HL-60 (cell line): ENCODE measurements at regions not wholly inside any gene's neighbourhood (a gene's known extent, or its start where the extent isn't known, plus 50 kb on each side); places are given as distances from the start of the nearest gene placed in this dataset.

Experiments
- DNase-seq, 2 experiments: peaks; one replicate each; pipeline ENCODE4 v3.0.0-alpha.2; 2010 to 2020; ENCODE audit warnings: low read depth in 1 of 2, low spot score in 1 of 2
- H3K27ac ChIP-seq: fragments of 250-450 bp; sonication (Bioruptor Pico); replicated peaks from 2 replicates; pipeline ENCODE4 v1.5.1; 2020; ENCODE audit warnings: mild to moderate bottlenecking, moderate library complexity
- H3K27me3 ChIP-seq: fragments of 250-450 bp; sonication (Bioruptor Pico); 2 replicates; pipeline ENCODE4 v1.5.1; 2021; ENCODE audit warnings: mild to moderate bottlenecking, moderate library complexity; ENCODE audit not compliant: insufficient read depth, poor library complexity, severe bottlenecking
- H3K4me3 ChIP-seq: replicated peaks from 2 replicates; pipeline ENCODE4 v1.5.1; 2011; ENCODE audit warnings: mild to moderate bottlenecking, control low read depth, low read length; ENCODE audit not compliant: insufficient read depth
- GABPA ChIP-seq: IDR thresholded peaks from 2 replicates; pipeline ENCODE4 v1.6.1; 2012; ENCODE audit warnings: low read depth
- POLR2AphosphoS5 ChIP-seq: IDR thresholded peaks from 2 replicates; pipeline ENCODE4 v1.6.1; 2012; ENCODE audit warnings: low read depth
- SPI1 ChIP-seq: IDR thresholded peaks from 2 replicates; pipeline ENCODE4 v1.6.1; 2012; ENCODE audit warnings: low read depth, mild to moderate bottlenecking, borderline replicate concordance
- TF ChIP-seq, protein P1 (sequence below): IDR thresholded peaks from one replicate; pipeline ENCODE4 v1.5.1; 2011; ENCODE audit warnings: low read length, control low read depth, inconsistent platforms; ENCODE audit not compliant: insufficient read depth
- TF ChIP-seq, protein P2 (sequence below): IDR thresholded peaks from 2 replicates; pipeline ENCODE4 v1.6.1; 2012; ENCODE audit warnings: low read depth; ENCODE audit not compliant: insufficient replicate concordance

DNA sequence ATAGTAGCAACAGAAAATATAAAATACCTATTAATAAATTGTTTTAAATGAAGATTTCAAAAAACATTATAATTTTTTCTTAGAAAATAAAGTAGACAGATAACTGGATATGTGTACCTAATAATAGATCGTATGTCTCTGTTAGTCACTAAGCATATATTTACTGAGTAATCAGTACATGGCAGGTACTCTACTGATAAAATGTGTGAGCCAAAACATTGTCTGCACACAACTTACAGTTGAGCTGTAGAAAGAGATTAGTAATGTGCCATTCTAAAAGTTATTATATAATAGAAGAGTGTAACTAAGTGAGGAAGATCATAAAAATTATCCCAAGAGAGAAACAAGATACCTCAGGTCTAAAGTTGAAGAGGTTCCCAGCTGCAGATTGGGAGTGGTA is 929.9 kb upstream of the EPHA7 start:
- no peaks in the 10 kb centered on the region for H3K27me3 ChIP-seq
- no peak for DNase-seq
- H3K4me3 ChIP-seq = no peak overlapping the region
- no peak overlapping the region for H3K27ac ChIP-seq
- TF ChIP-seq GABPA = no peak
- no peak for TF ChIP-seq POLR2AphosphoS5
- TF ChIP-seq, protein P1, sequence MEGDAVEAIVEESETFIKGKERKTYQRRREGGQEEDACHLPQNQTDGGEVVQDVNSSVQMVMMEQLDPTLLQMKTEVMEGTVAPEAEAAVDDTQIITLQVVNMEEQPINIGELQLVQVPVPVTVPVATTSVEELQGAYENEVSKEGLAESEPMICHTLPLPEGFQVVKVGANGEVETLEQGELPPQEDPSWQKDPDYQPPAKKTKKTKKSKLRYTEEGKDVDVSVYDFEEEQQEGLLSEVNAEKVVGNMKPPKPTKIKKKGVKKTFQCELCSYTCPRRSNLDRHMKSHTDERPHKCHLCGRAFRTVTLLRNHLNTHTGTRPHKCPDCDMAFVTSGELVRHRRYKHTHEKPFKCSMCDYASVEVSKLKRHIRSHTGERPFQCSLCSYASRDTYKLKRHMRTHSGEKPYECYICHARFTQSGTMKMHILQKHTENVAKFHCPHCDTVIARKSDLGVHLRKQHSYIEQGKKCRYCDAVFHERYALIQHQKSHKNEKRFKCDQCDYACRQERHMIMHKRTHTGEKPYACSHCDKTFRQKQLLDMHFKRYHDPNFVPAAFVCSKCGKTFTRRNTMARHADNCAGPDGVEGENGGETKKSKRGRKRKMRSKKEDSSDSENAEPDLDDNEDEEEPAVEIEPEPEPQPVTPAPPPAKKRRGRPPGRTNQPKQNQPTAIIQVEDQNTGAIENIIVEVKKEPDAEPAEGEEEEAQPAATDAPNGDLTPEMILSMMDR = no peak
- TF ChIP-seq, protein P2, sequence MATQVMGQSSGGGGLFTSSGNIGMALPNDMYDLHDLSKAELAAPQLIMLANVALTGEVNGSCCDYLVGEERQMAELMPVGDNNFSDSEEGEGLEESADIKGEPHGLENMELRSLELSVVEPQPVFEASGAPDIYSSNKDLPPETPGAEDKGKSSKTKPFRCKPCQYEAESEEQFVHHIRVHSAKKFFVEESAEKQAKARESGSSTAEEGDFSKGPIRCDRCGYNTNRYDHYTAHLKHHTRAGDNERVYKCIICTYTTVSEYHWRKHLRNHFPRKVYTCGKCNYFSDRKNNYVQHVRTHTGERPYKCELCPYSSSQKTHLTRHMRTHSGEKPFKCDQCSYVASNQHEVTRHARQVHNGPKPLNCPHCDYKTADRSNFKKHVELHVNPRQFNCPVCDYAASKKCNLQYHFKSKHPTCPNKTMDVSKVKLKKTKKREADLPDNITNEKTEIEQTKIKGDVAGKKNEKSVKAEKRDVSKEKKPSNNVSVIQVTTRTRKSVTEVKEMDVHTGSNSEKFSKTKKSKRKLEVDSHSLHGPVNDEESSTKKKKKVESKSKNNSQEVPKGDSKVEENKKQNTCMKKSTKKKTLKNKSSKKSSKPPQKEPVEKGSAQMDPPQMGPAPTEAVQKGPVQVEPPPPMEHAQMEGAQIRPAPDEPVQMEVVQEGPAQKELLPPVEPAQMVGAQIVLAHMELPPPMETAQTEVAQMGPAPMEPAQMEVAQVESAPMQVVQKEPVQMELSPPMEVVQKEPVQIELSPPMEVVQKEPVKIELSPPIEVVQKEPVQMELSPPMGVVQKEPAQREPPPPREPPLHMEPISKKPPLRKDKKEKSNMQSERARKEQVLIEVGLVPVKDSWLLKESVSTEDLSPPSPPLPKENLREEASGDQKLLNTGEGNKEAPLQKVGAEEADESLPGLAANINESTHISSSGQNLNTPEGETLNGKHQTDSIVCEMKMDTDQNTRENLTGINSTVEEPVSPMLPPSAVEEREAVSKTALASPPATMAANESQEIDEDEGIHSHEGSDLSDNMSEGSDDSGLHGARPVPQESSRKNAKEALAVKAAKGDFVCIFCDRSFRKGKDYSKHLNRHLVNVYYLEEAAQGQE = no peak

DNA sequence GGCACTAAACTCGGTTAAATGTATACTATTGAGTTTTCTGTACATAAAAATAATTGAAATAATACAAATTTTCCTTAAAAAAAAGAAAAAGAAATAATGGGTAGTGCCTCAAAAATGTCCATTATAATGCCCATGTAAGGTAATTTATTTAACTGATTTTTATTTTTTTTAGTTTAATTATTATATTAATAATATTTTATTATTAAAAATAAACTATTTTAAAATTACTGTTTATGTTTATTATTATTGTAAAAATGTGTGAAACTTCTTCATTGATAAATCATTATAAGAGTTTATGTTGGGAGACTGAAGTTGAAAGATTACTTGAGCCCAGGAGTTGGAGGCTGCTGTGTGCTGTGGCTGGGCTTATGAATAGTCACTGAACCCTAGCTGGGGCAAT is 925.5 kb upstream of the EPHA7 start:
- TF ChIP-seq, protein P2 = no peak
- TF ChIP-seq SPI1 (no peak), POLR2AphosphoS5 (no peak), GABPA (no peak)
- TF ChIP-seq, protein P1 = no peak
- H3K27ac ChIP-seq = no peak overlapping the region
- DNase-seq = no peak
- no peaks in the 10 kb centered on the region for H3K27me3 ChIP-seq
- H3K4me3 ChIP-seq = no peak overlapping the region

DNA sequence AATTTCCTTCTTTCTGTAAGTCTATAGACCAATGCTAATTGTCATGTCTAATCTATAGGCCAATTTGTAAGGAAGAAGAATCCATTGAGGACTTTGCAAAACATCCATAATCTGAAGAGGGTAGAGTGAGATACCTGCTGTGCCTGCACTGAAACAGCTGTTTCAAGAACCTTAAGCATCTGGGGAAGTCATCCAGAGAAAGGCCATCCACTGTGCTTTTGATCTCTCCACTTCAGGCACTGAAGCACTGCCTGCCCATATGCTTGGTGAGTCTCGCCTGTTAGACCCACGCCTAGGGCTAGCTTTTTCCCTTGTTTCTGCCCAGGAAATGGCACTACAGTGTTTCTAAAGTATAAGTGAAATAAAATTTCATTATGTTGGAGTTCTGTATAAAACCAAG is 921.8 kb upstream of the EPHA7 start:
- no peaks in the 10 kb centered on the region for H3K27me3 ChIP-seq
- no peak overlapping the region for H3K4me3 ChIP-seq
- H3K27ac ChIP-seq = no peak overlapping the region
- TF ChIP-seq GABPA (no peak), POLR2AphosphoS5 (no peak), SPI1 (no peak)
- TF ChIP-seq, protein P1 = no peak
- TF ChIP-seq, protein P2 = no peak
- no peak for DNase-seq
